GM04504 (cell line): ENCODE measurements at regions not wholly inside any gene's neighbourhood (a gene's known extent, or its start where the extent isn't known, plus 50 kb on each side); places are given as distances from the start of the nearest gene placed in this dataset.
"Not testable (repeated sequence)": the region's sequence is repeated elsewhere in the genome, so short reads cannot be mapped to it uniquely, and the experiment has no call there.

Source experiments
- DNase-seq: peaks from one replicate; pipeline ENCODE4 v3.0.0-alpha.2; 2012; ENCODE audit warnings: low read depth

- DNase-seq = no peak
These were observed 184.0 kb downstream of the FCRL5 start for GRCh38 chr1:157368363-157368762.

- DNase-seq = no peak
These were observed 184.4 kb downstream of the FCRL5 start for GRCh38 chr1:157367870-157368269.

- DNase-seq = no peak
These were observed 185.1 kb downstream of the FCRL5 start for GRCh38 chr1:157367091-157367739.

GRCh38 chr1:157364612-157365011, 187.7 kb downstream of the FCRL5 start:
- DNase-seq = no peak

GRCh38 chr1:157363660-157364140, 188.6 kb downstream of the FCRL5 start:
- DNase-seq = peak; percentile 7

- DNase-seq = no peak
These were observed 192.3 kb downstream of the FCRL5 start for GRCh38 chr1:157360023-157360390.

- no peak for DNase-seq
These were observed 192.8 kb downstream of the FCRL5 start for GRCh38 chr1:157359314-157360022.

GRCh38 chr1:157357111-157357510, 195.2 kb downstream of the FCRL5 start:
- no peak for DNase-seq

GRCh38 chr1:157356601-157357000, 195.7 kb downstream of the FCRL5 start:
- DNase-seq = no peak

- DNase-seq = no peak
These were observed 198.8 kb downstream of the FCRL5 start for GRCh38 chr1:157353546-157353945.

GRCh38 chr1:157352817-157353408, 199.4 kb downstream of the FCRL5 start:
- no peak for DNase-seq

GRCh38 chr1:157352216-157352615, 200.1 kb downstream of the FCRL5 start:
- DNase-seq = no peak

GRCh38 chr1:157351800-157352199, 200.5 kb downstream of the FCRL5 start:
- not testable (repeated sequence) for DNase-seq

- DNase-seq = no peak
These were observed 203.5 kb downstream of the FCRL5 start for GRCh38 chr1:157348538-157349480.

GRCh38 chr1:157347506-157347905, 204.8 kb downstream of the FCRL5 start:
- no peak for DNase-seq

- DNase-seq = not testable (repeated sequence)
These were observed 199.6 kb upstream of the ETV3 start for GRCh38 chr1:157337785-157338184.

- DNase-seq = no peak
These were observed 196.9 kb upstream of the ETV3 start for GRCh38 chr1:157335056-157335455.

GRCh38 chr1:157334041-157334440, 195.8 kb upstream of the ETV3 start:
- DNase-seq = no peak

- not testable (repeated sequence) for DNase-seq
These were observed 192.0 kb upstream of the ETV3 start for GRCh38 chr1:157330177-157330576.

GRCh38 chr1:157328120-157328519, 189.9 kb upstream of the ETV3 start:
- DNase-seq = not testable (repeated sequence)

GRCh38 chr1:157326173-157326859, 188.1 kb upstream of the ETV3 start:
- no peak for DNase-seq
